ENCODE measurements at regions not wholly inside any gene's neighbourhood (a gene's known extent, or its start where the extent isn't known, plus 50 kb on each side); places are given as distances from the start of the nearest gene placed in this dataset.

- TF ChIP-seq CTCF (IDR thresholded peaks at IDR 0.05) (no peak), POLR2A (IDR thresholded peaks at IDR 0.05) (no peak)
Observed at GRCh38 chr5:113742639-113743038, 229.1 kb downstream of the YTHDC2 start.
